Vagina (tissue), 2 donors: ENCODE measurements at regions not wholly inside any gene's neighbourhood (a gene's known extent, or its start where the extent isn't known, plus 50 kb on each side); places are given as distances from the start of the nearest gene placed in this dataset.

ENCODE experiments used
- CTCF ChIP-seq, 3 experiments: fragments of 450-650 bp in 2 of 3; fragments of 200-600 bp in 1 of 3; sonication (generic) in 1 of 3; IDR thresholded peaks; one replicate each; pipeline ENCODE4 v1.5.1; 2017 to 2019; ENCODE audit warnings: antibody characterized with exemption in 3 of 3, mild to moderate bottlenecking in 2 of 3, moderate library complexity in 2 of 3
- POLR2A ChIP-seq, 2 donors: fragments of 450-650 bp; IDR thresholded peaks; one replicate each; pipeline ENCODE4 v1.6.1; 2017; ENCODE audit warnings: antibody characterized with exemption in 2 of 2, mild to moderate bottlenecking in 2 of 2, moderate library complexity in 2 of 2
- POLR2AphosphoS5 ChIP-seq, 2 donors: sonication (generic); formaldehyde crosslinking; IDR thresholded peaks; one replicate each; pipeline ENCODE4 v1.9.0; 2017; ENCODE audit warnings: antibody characterized with exemption in 2 of 2, mild to moderate bottlenecking in 2 of 2, low read depth in 1 of 2; ENCODE audit not compliant: insufficient read depth in 1 of 2

- TF ChIP-seq CTCF (IDR thresholded peaks at IDR 0.05), result no peak
- TF ChIP-seq POLR2A (IDR thresholded peaks at IDR 0.05), result no peak
- no peak for TF ChIP-seq POLR2AphosphoS5 (IDR thresholded peaks at IDR 0.05; ENCODE audit: insufficient read depth in 1 of 2, low read depth in 1 of 2)
Measured at GRCh38 chr5:39579750-39580149, 155.0 kb upstream of the DAB2 start.
